HG03064 (cell line): ENCODE measurements at regions not wholly inside any gene's neighbourhood (a gene's known extent, or its start where the extent isn't known, plus 50 kb on each side); places are given as distances from the start of the nearest gene placed in this dataset.

Experiments used
- ATAC-seq: cut with Tn5 transposase; IDR thresholded peaks from one replicate; pipeline ENCODE4 v1.9.1; 2021; ENCODE audit warnings: low read depth; ENCODE audit not compliant: unreplicated experiment

GRCh38 chr3:118055381-118055780, 979.3 kb downstream of the IGSF11 start:
- no peak for ATAC-seq

DNA sequence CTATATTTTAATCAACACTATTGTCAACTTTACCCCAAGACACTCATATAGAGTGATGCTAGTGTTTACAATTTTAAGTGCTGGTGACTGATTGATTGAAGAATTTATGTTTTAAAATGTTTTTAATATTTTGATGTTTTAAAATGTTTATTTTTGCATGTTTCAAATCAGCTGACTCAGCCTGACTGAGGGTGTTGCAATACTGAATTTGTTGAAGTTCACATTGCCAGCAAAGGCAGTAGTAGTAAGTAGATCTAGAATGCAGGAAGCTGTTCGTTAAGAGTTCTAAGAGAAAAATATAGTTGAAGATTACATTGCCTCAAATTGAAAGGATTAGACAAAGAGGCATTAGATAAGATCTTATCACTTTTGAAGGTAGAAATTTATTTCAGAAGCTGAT, 977.6 kb downstream of the IGSF11 start:
- no peak for ATAC-seq

- ATAC-seq, result no peak
These were observed 975.5 kb downstream of the IGSF11 start for GRCh38 chr3:118059096-118059495.

- ATAC-seq, result no peak
These were observed 967.2 kb downstream of the IGSF11 start for GRCh38 chr3:118067439-118067838.

GRCh38 chr3:118075873-118076272, 958.8 kb downstream of the IGSF11 start:
- ATAC-seq, result no peak

DNA sequence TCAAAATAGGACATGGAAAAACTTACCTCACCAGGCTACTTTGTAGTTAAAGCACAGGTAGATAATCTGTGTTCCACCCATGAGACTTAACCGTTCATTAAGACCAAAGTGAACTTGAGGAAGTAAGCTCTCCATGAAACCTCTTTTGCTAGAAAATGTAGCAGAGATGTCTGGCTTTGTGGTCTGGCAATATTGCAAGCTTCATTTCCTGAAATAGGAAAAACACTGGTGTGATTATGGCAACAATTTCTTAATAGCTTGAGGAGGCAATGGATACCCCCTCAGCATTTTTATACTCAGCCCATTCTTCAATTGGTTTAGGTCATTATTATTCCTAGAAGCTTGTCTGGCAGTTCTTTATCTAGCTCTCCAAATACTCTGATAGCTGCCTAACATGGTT, 957.3 kb downstream of the IGSF11 start:
- ATAC-seq, result no peak

GRCh38 chr3:118080889-118081288, 953.8 kb downstream of the IGSF11 start:
- no peak for ATAC-seq

GRCh38 chr3:118088696-118089095, 946.0 kb downstream of the IGSF11 start:
- ATAC-seq, result no peak

DNA sequence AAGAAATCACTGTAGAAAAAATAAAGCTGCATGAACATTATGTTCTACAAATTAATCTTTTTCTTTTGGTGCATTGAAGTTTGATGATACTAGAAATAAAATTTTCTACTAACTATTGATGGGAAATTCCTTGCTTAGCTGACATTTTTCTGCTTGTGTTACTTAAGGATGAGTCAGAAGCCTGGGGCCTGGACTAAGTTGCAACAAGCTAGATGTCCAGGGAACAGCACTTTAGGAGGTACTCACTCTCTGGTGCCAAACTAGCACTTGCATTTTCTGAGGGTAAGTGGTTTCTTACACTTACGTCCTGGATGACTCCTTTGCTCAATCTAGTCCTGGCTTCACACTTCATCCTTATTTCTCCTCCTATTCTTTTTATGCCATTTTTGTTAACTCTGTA, 945.1 kb downstream of the IGSF11 start:
- ATAC-seq, result no peak

- ATAC-seq, result no peak
These were observed 937.4 kb downstream of the IGSF11 start for GRCh38 chr3:118097226-118097625.

GRCh38 chr3:118097660-118098059, 937.0 kb downstream of the IGSF11 start:
- ATAC-seq, result no peak

GRCh38 chr3:118098827-118099226, 935.8 kb downstream of the IGSF11 start:
- no peak for ATAC-seq

DNA sequence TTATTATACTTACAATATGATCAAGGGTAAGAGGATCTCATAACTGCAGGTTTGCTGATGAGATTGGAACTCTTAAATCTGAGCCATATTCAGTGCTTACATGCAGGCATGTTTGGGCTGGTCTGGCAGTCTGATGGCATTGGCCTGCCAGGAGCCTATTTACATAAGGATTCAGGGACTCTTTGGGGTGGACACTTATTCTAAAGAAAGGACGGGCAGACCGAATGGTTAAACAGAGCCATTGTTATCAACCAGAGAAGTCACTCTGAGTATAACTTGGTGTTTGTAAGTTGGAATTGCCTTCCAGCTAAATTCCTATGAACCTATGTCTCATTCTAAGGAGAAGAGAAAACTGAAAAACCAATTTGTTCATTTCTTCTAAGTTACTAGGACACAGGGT, 932.8 kb downstream of the IGSF11 start:
- ATAC-seq, result no peak

DNA sequence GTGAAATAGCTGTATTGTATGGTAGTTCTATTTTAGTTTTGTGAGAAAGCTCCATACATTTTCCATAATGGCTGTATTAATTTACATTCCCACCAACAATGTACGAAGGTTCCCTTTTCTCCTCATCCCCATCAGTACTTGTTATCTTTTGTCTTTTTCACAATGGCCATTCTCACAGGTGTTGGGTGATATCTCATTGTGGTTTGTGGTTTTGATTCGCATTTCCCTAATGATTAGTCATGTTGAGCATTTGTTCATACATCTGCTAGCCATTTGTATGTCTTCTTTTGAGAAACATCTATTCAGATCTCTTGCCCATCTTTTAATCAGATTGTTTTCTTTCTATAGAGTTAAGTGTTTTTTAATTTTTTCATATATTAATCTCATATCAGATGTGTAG, 931.9 kb downstream of the IGSF11 start:
- no peak for ATAC-seq

- ATAC-seq, result no peak
These were observed 926.4 kb downstream of the IGSF11 start for GRCh38 chr3:118108201-118108600.

DNA sequence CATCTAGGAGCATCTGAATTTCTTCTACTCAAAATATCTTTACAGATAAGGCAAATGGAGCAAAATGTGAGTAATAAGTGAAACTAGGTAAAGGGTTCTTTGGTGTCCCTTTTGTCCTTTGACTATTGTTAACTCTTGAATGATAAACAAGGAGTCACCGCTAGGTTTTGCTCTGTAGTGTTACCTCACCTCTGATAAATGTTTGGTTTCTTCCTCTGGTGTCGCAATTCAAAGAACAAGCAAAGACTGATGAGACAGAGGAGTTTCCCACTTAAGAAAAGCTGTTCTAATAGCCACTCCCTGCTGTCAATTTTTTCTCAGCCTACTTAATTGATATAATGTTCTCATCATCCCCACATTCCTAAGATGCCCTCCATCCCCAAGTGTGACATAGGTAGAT, 925.9 kb downstream of the IGSF11 start:
- ATAC-seq, result no peak

GRCh38 chr3:118110211-118110610, 924.4 kb downstream of the IGSF11 start:
- ATAC-seq, result no peak

DNA sequence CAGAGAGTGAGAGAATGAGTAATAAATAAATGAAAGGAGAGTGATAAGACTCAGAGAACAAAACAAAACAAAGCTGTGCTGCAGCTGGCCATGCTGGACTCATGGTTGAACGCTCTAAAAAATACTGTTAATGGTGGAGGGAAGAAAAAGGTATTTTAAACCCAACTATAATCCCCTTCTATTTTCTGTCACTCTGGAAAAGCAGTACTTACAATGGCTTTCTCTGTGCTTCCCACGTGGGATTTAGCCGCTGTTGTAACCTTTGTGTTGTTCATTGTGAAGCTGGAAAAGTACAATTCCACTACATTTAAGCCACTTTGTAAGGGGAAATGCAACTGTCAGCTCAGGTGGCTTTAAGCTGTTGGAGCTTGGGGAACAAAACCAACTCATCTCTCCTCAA, 917.7 kb downstream of the IGSF11 start:
- no peak for ATAC-seq

- no peak for ATAC-seq
These were observed 907.9 kb downstream of the IGSF11 start for GRCh38 chr3:118126751-118127150.

- ATAC-seq, result no peak
These were observed 906.7 kb downstream of the IGSF11 start for GRCh38 chr3:118127992-118128391.

DNA sequence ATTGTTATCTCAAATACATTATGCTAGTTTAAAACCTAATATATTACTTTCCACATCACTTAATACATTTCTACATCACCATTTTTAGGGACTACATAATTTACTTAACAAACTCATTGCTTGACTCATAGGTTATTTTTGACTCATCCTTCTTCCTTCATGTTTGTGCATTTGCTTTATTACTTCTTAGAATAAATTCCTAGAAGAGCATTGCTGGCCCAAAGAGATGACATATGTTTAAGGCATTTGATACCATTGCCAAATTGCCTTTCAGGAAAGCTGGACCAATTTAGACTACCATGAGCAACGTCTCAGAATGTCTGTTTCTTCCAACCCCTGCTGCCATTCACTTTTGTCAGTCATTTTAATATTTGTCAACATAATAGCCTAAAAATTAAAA, 905.8 kb downstream of the IGSF11 start:
- no peak for ATAC-seq

GRCh38 chr3:118137778-118138177, 896.9 kb downstream of the IGSF11 start:
- ATAC-seq, result no peak

DNA sequence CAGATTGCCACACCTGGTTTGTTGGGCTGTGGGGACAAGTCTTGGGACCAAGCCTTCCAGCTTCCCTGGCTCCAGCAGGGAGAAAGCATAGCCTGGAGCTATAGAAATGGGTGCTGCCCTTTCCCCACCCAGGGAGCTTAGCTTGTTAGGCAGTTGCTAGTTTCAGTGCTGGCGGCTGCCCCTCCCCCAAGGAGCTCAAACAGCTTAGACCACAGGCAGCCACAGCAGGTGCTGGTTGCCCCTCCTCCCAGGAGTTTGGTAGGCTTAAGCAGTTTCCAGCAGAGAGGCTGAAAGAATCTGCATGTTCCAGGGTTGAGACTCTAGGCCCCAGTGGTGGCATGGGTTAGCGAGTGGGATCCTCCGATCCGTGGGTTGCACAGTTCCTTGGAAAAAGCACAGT, 889.7 kb downstream of the IGSF11 start:
- no peak for ATAC-seq
